OCI-LY3 (cell line): ENCODE measurements at regions not wholly inside any gene's neighbourhood (a gene's known extent, or its start where the extent isn't known, plus 50 kb on each side); places are given as distances from the start of the nearest gene placed in this dataset.

Experiments used
- H2AFZ ChIP-seq: fragments of 200-600, 300-600 bp; shearing (Covaris generic); 2 replicates; pipeline ENCODE4 v1.6.0; 2014; ENCODE audit warnings: antibody characterized with exemption, low read depth, low read length
- H3K27ac ChIP-seq: fragments of 200-600, 300-600 bp; sonication (generic); 2 replicates; pipeline ENCODE4 v1.5.1; 2014; ENCODE audit warnings: mild to moderate bottlenecking, low read length, moderate library complexity, mixed read lengths
- H3K27me3 ChIP-seq: fragments of 200-600, 300-600 bp; sonication (generic); 2 replicates; pipeline ENCODE4 v1.6.1; 2014; ENCODE audit warnings: low read depth, low read length, mixed read lengths
- H3K36me3 ChIP-seq: fragments of 200-600, 300-600 bp; sonication (generic); replicated peaks from 2 replicates; pipeline ENCODE3; 2014; ENCODE audit warnings: low read depth, low read length, mixed read lengths
- H3K4me1 ChIP-seq: fragments of 300-600, 200-600 bp; sonication (generic); 2 replicates; pipeline ENCODE4 v1.6.1; 2014; ENCODE audit warnings: low read length, mixed read lengths
- H3K4me2 ChIP-seq: fragments of 200-600, 300-600 bp; sonication (generic); 2 replicates; pipeline ENCODE4 v1.6.1; 2014; ENCODE audit warnings: low read length, mixed read lengths
- H3K4me3 ChIP-seq: fragments of 300-600, 200-600 bp; sonication (generic); 2 replicates; pipeline ENCODE4 v1.5.1; 2014; ENCODE audit warnings: antibody characterized with exemption, mild to moderate bottlenecking, low read length, moderate library complexity
- H3K79me2 ChIP-seq: fragments of 300-600, 200-600 bp; shearing (Covaris generic); 2 replicates; pipeline ENCODE4 v1.6.1; 2014; ENCODE audit warnings: mild to moderate bottlenecking, low read length, mixed read lengths
- H3K9ac ChIP-seq: fragments of 300-600, 200-600 bp; shearing (Covaris generic); 2 replicates; pipeline ENCODE4 v1.6.0; 2014; ENCODE audit warnings: mild to moderate bottlenecking, low read length, moderate library complexity
- H3K9me3 ChIP-seq: fragments of 200-600, 300-600 bp; shearing (Covaris generic); 2 replicates; pipeline ENCODE4 v1.6.1; 2014; ENCODE audit warnings: low read length, mixed read lengths; ENCODE audit not compliant: insufficient read depth
- H4K20me1 ChIP-seq: fragments of 200-600, 300-600 bp; sonication (generic); 2 replicates; pipeline ENCODE4 v1.6.1; 2016; ENCODE audit warnings: low read length, mixed read lengths; ENCODE audit not compliant: insufficient read depth
- CTCF ChIP-seq: fragments of 200-600, 300-600 bp; sonication (generic); IDR thresholded peaks from 2 replicates; pipeline ENCODE4 v1.5.1; 2014; ENCODE audit warnings: antibody characterized with exemption, low read length, low read depth
- EZH2phosphoT487 ChIP-seq: fragments of 200-600 bp; shearing (Covaris generic); IDR thresholded peaks from 2 replicates; pipeline ENCODE4 v1.6.1; 2018; ENCODE audit warnings: antibody characterized with exemption, mixed run types, low read depth

GRCh38 chr4:58553031-58553430 lies 1442.8 kb upstream of the IGFBP7 start:
- no peak overlapping the region for H2AFZ ChIP-seq
- no peaks in the 10 kb centered on the region for H3K36me3 ChIP-seq
- no peaks in the 10 kb centered on the region for H4K20me1 ChIP-seq
- H3K9ac ChIP-seq = no peak overlapping the region
- H3K79me2 ChIP-seq = no peaks in the 10 kb centered on the region
- H3K4me2 ChIP-seq = no peak overlapping the region
- no peak overlapping the region for H3K27ac ChIP-seq
- H3K4me1 ChIP-seq = no peaks in the 10 kb centered on the region
- H3K27me3 ChIP-seq = no peaks in the 10 kb centered on the region
- H3K4me3 ChIP-seq = no peak overlapping the region
- H3K9me3 ChIP-seq = no peaks in the 10 kb centered on the region
- no peak for TF ChIP-seq CTCF
- TF ChIP-seq EZH2phosphoT487 = no peak

- Histone ChIP-seq H3K27me3 (no peaks in the 10 kb centered on the region), H3K4me3 (no peak overlapping the region), H3K36me3 (no peaks in the 10 kb centered on the region), H3K9me3 (no peaks in the 10 kb centered on the region), H3K27ac (no peak overlapping the region), H3K9ac (no peak overlapping the region), H4K20me1 (no peaks in the 10 kb centered on the region), H3K4me1 (no peaks in the 10 kb centered on the region), H3K79me2 (no peaks in the 10 kb centered on the region), H3K4me2 (no peak overlapping the region), H2AFZ (no peak overlapping the region)
- TF ChIP-seq EZH2phosphoT487 = no peak
- no peak for TF ChIP-seq CTCF
Measured at GRCh38 chr4:58551676-58552075, 1441.5 kb upstream of the IGFBP7 start.

GRCh38 chr4:58543465-58543864 lies 1433.3 kb upstream of the IGFBP7 start:
- Histone ChIP-seq H3K4me3 (no peak overlapping the region), H3K27me3 (no peaks in the 10 kb centered on the region), H3K9ac (no peak overlapping the region), H3K36me3 (no peaks in the 10 kb centered on the region), H3K27ac (no peak overlapping the region), H2AFZ (no peak overlapping the region), H3K9me3 (no peaks in the 10 kb centered on the region), H3K4me2 (no peak overlapping the region), H3K4me1 (no peaks in the 10 kb centered on the region), H4K20me1 (no peaks in the 10 kb centered on the region), H3K79me2 (no peaks in the 10 kb centered on the region)
- TF ChIP-seq EZH2phosphoT487 = no peak
- TF ChIP-seq CTCF = no peak

- no peaks in the 10 kb centered on the region for H3K27me3 ChIP-seq
- no peak overlapping the region for H3K27ac ChIP-seq
- H4K20me1 ChIP-seq = no peaks in the 10 kb centered on the region
- H3K79me2 ChIP-seq = no peaks in the 10 kb centered on the region
- no peaks in the 10 kb centered on the region for H3K4me1 ChIP-seq
- H3K9ac ChIP-seq = no peak overlapping the region
- H3K36me3 ChIP-seq = no peaks in the 10 kb centered on the region
- no peaks in the 10 kb centered on the region for H3K9me3 ChIP-seq
- no peak overlapping the region for H3K4me3 ChIP-seq
- no peak for TF ChIP-seq CTCF
- no peak for TF ChIP-seq EZH2phosphoT487
- no peak overlapping the region for H2AFZ ChIP-seq
- H3K4me2 ChIP-seq = no peak overlapping the region
Measured at GRCh38 chr4:58541926-58542325, 1431.7 kb upstream of the IGFBP7 start.
